ENCODE measurements at regions not wholly inside any gene's neighbourhood (a gene's known extent, or its start where the extent isn't known, plus 50 kb on each side); places are given as distances from the start of the nearest gene placed in this dataset.

DNA sequence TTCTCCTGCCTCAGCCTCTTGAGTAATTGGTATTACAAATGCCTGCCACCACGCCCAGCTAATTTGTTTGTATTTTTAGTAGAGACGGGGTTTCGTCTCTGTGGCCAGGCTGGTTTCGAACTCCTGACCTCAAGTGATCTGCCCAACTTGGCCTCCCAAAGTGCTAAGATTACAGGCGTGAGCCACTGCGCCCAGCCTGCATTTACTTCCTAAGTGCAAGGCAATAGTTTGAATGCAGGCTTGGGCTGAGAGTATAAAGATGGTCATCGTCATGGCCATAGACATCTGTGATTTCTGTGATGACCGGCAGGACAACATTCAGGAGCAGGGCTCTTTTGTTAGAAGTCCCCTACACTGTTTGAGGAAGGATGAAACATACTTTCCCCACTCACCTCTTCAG, 393.9 kb upstream of the SHH start (continued):
- TF ChIP-seq, protein P1, sequence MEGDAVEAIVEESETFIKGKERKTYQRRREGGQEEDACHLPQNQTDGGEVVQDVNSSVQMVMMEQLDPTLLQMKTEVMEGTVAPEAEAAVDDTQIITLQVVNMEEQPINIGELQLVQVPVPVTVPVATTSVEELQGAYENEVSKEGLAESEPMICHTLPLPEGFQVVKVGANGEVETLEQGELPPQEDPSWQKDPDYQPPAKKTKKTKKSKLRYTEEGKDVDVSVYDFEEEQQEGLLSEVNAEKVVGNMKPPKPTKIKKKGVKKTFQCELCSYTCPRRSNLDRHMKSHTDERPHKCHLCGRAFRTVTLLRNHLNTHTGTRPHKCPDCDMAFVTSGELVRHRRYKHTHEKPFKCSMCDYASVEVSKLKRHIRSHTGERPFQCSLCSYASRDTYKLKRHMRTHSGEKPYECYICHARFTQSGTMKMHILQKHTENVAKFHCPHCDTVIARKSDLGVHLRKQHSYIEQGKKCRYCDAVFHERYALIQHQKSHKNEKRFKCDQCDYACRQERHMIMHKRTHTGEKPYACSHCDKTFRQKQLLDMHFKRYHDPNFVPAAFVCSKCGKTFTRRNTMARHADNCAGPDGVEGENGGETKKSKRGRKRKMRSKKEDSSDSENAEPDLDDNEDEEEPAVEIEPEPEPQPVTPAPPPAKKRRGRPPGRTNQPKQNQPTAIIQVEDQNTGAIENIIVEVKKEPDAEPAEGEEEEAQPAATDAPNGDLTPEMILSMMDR (conservative IDR thresholded peaks at IDR 0.05; ENCODE audit: low read depth in 2 of 2), result no peak
- TF ChIP-seq JUNB (IDR thresholded peaks at IDR 0.05; ENCODE audit: unreplicated experiment), result no peak

DNA sequence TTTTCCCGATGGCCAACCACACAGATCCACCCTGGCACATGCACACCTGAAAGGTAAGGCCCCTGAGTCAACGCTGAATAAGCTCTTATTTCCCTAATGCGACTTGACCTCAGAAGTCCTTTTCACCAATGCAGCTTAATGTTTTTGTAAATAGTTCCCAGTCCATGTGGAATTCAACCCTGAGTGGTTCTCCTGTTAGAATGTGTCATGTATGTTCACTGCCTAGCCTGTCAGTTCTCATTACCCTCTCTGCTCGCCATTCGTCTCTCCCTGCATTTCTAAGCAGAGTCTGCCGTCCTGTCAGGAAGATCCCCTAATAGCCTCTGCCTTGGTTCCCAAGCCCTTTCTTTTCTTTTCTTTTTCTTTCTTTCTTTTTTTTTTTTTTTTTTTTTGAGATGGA, 392.6 kb upstream of the SHH start:
- Histone ChIP-seq H3K4me1 (ENCODE audit: insufficient read depth) (no peaks in the 10 kb centered on the region), H3K36me3 (ENCODE audit: insufficient read depth) (no peaks in the 10 kb centered on the region), H3K27me3 (ENCODE audit: insufficient read depth) (no peaks in the 10 kb centered on the region), H2AFZ (no peak overlapping the region), H3K79me2 (replicated peaks; ENCODE audit: insufficient read depth) (no peaks in the 10 kb centered on the region), H4K20me1 (replicated peaks; ENCODE audit: insufficient read depth) (no peaks in the 10 kb centered on the region), H3K27ac (ENCODE audit: low read depth) (no peak overlapping the region), H3K9me2 (ENCODE audit: insufficient read depth) (no peaks in the 10 kb centered on the region), H3K4me2 (no peak overlapping the region), H3F3A (replicated peaks; ENCODE audit: low read depth) (no peaks in the 10 kb centered on the region), H3K4me3 (no peak overlapping the region)
- ATAC-seq, result no peak
- TF ChIP-seq ZNF114 (CRISPR knock-in tag; IDR thresholded peaks at IDR 0.05) (no peak), EZH2phosphoT487 (IDR thresholded peaks at IDR 0.05; ENCODE audit: unreplicated experiment) (no peak), JUNB (IDR thresholded peaks at IDR 0.05; ENCODE audit: unreplicated experiment) (no peak), ZNF331 (CRISPR knock-in tag; IDR thresholded peaks at IDR 0.05; ENCODE audit: low read depth) (no peak), NANOG (IDR thresholded peaks at IDR 0.05; ENCODE audit: borderline replicate concordance) (no peak)
- TF ChIP-seq, protein P2, sequence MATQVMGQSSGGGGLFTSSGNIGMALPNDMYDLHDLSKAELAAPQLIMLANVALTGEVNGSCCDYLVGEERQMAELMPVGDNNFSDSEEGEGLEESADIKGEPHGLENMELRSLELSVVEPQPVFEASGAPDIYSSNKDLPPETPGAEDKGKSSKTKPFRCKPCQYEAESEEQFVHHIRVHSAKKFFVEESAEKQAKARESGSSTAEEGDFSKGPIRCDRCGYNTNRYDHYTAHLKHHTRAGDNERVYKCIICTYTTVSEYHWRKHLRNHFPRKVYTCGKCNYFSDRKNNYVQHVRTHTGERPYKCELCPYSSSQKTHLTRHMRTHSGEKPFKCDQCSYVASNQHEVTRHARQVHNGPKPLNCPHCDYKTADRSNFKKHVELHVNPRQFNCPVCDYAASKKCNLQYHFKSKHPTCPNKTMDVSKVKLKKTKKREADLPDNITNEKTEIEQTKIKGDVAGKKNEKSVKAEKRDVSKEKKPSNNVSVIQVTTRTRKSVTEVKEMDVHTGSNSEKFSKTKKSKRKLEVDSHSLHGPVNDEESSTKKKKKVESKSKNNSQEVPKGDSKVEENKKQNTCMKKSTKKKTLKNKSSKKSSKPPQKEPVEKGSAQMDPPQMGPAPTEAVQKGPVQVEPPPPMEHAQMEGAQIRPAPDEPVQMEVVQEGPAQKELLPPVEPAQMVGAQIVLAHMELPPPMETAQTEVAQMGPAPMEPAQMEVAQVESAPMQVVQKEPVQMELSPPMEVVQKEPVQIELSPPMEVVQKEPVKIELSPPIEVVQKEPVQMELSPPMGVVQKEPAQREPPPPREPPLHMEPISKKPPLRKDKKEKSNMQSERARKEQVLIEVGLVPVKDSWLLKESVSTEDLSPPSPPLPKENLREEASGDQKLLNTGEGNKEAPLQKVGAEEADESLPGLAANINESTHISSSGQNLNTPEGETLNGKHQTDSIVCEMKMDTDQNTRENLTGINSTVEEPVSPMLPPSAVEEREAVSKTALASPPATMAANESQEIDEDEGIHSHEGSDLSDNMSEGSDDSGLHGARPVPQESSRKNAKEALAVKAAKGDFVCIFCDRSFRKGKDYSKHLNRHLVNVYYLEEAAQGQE (IDR thresholded peaks at IDR 0.05; ENCODE audit: unreplicated experiment), result no peak
- TF ChIP-seq, protein P3, sequence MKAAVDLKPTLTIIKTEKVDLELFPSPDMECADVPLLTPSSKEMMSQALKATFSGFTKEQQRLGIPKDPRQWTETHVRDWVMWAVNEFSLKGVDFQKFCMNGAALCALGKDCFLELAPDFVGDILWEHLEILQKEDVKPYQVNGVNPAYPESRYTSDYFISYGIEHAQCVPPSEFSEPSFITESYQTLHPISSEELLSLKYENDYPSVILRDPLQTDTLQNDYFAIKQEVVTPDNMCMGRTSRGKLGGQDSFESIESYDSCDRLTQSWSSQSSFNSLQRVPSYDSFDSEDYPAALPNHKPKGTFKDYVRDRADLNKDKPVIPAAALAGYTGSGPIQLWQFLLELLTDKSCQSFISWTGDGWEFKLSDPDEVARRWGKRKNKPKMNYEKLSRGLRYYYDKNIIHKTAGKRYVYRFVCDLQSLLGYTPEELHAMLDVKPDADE (IDR thresholded peaks at IDR 0.05), result no peak
- TF ChIP-seq, protein P1 (conservative IDR thresholded peaks at IDR 0.05; ENCODE audit: low read depth in 2 of 2), result no peak
- no peak overlapping the region for H3K4me3 Mint-ChIP-seq
- no peaks in the 10 kb centered on the region for H3K4me1 Mint-ChIP-seq
- no peak overlapping the region for H3K27ac Mint-ChIP-seq
- H3K27me3 Mint-ChIP-seq (ENCODE audit: insufficient read depth, low read depth, poor library complexity), result peaks cover 8% of the 10 kb centered on the region
- no peaks in the 10 kb centered on the region; the same call in 2 of the 3 replicates for H3K9me3 Mint-ChIP-seq
- no peak for DNase-seq (ENCODE audit: low spot score)
- H3K36me3 Mint-ChIP-seq (ENCODE audit: low read depth), result no peaks in the 10 kb centered on the region

Data from GM23338 (cell line).